ENCODE measurements at regions not wholly inside any gene's neighbourhood (a gene's known extent, or its start where the extent isn't known, plus 50 kb on each side); places are given as distances from the start of the nearest gene placed in this dataset.
"Not testable (repeated sequence)": the region's sequence is repeated elsewhere in the genome, so short reads cannot be mapped to it uniquely, and the experiment has no call there.

GRCh38 chr7:32663805-32664211 lies 168.5 kb downstream of the AVL9 start:
- TF ChIP-seq EP300 (IDR thresholded peaks at IDR 0.05; ENCODE audit: low read depth); POLR2A (IDR thresholded peaks at IDR 0.05): not testable (repeated sequence)
- TF ChIP-seq, protein P1, sequence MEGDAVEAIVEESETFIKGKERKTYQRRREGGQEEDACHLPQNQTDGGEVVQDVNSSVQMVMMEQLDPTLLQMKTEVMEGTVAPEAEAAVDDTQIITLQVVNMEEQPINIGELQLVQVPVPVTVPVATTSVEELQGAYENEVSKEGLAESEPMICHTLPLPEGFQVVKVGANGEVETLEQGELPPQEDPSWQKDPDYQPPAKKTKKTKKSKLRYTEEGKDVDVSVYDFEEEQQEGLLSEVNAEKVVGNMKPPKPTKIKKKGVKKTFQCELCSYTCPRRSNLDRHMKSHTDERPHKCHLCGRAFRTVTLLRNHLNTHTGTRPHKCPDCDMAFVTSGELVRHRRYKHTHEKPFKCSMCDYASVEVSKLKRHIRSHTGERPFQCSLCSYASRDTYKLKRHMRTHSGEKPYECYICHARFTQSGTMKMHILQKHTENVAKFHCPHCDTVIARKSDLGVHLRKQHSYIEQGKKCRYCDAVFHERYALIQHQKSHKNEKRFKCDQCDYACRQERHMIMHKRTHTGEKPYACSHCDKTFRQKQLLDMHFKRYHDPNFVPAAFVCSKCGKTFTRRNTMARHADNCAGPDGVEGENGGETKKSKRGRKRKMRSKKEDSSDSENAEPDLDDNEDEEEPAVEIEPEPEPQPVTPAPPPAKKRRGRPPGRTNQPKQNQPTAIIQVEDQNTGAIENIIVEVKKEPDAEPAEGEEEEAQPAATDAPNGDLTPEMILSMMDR (IDR thresholded peaks at IDR 0.05) = not testable (repeated sequence)

Measured in transverse colon (tissue), 3 donors.